Tibial nerve (tissue), 4 donors: ENCODE measurements at regions not wholly inside any gene's neighbourhood (a gene's known extent, or its start where the extent isn't known, plus 50 kb on each side); places are given as distances from the start of the nearest gene placed in this dataset.

Experiments
- DNase-seq, 2 donors: peaks; one replicate each; pipeline ENCODE4 v3.0.0-alpha.2; 2019; ENCODE audit warnings: low spot score in 2 of 2
- H3K27ac ChIP-seq, 4 donors: fragments of 200-600 bp; sonication (generic) in 3 of 4; one replicate each; pipeline ENCODE4 v1.5.1; 2017 to 2019; ENCODE audit warnings: mild to moderate bottlenecking in 1 of 4
- H3K27me3 ChIP-seq, 2 donors: fragments of 200-600 bp; sonication (generic) in 1 of 2; one replicate each; pipeline versions ENCODE4 v1.5.1 to v1.6.0; 2017 to 2019
- H3K36me3 ChIP-seq, 3 donors: fragments of 200-600 bp; sonication (generic); one replicate each; pipeline ENCODE4 v1.5.1; 2018 to 2019
- H3K4me1 ChIP-seq, 4 donors: fragments of 200-600 bp; sonication (generic) in 3 of 4; one replicate each; pipeline ENCODE4 v1.5.1; 2017 to 2019
- H3K4me3 ChIP-seq, 4 donors: fragments of 200-600 bp; sonication (generic) in 3 of 4; one replicate each; pipeline ENCODE4 v1.5.1; 2017 to 2019; ENCODE audit warnings: mild to moderate bottlenecking in 1 of 4, moderate library complexity in 1 of 4
- H3K9me3 ChIP-seq, 4 donors: fragments of 200-600 bp; sonication (generic) in 3 of 4; one replicate each; pipeline ENCODE4 v1.5.1; 2017 to 2019
- EP300 ChIP-seq, 2 donors: sonication (generic); formaldehyde crosslinking; IDR thresholded peaks; one replicate each; pipeline ENCODE4 v1.6.1; 2017; ENCODE audit warnings: antibody characterized with exemption in 2 of 2, mild to moderate bottlenecking in 1 of 2
- POLR2A ChIP-seq, 2 donors: fragments of 450-650 bp; IDR thresholded peaks; one replicate each; pipeline ENCODE4 v1.6.1; 2017; ENCODE audit warnings: antibody characterized with exemption in 2 of 2, mild to moderate bottlenecking in 2 of 2, moderate library complexity in 2 of 2
- WGBS, 2 donors: methylation state at CpG; one replicate each; pipeline ENCODE4 v1.1.5; 2018; 5-methylcytosine and 5-hydroxymethylcytosine counted together
- TF ChIP-seq, protein P1 (sequence below), 5 experiments: fragments of 200-600 bp in 3 of 5; fragments of 450-650 bp in 2 of 5; sonication (generic) in 3 of 5; IDR thresholded peaks; one replicate each; pipeline ENCODE4 v1.5.1; 2016 to 2019; ENCODE audit warnings: antibody characterized with exemption in 5 of 5, mild to moderate bottlenecking in 3 of 5, moderate library complexity in 2 of 5

- Histone ChIP-seq H3K27ac (no peak overlapping the region), H3K27me3 (no peaks in the 10 kb centered on the region), H3K4me3 (no peak overlapping the region), H3K4me1 (no peaks in the 10 kb centered on the region), H3K36me3 (no peaks in the 10 kb centered on the region), H3K9me3 (no peaks in the 10 kb centered on the region)
- no peak for TF ChIP-seq EP300 (IDR thresholded peaks at IDR 0.05)
- TF ChIP-seq POLR2A (IDR thresholded peaks at IDR 0.05), result no peak
- TF ChIP-seq, protein P1, sequence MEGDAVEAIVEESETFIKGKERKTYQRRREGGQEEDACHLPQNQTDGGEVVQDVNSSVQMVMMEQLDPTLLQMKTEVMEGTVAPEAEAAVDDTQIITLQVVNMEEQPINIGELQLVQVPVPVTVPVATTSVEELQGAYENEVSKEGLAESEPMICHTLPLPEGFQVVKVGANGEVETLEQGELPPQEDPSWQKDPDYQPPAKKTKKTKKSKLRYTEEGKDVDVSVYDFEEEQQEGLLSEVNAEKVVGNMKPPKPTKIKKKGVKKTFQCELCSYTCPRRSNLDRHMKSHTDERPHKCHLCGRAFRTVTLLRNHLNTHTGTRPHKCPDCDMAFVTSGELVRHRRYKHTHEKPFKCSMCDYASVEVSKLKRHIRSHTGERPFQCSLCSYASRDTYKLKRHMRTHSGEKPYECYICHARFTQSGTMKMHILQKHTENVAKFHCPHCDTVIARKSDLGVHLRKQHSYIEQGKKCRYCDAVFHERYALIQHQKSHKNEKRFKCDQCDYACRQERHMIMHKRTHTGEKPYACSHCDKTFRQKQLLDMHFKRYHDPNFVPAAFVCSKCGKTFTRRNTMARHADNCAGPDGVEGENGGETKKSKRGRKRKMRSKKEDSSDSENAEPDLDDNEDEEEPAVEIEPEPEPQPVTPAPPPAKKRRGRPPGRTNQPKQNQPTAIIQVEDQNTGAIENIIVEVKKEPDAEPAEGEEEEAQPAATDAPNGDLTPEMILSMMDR (IDR thresholded peaks at IDR 0.05), result no peak
- 70 to 85% methylated on average over 6 of the region's 6 CpGs for WGBS, 2 donors
- DNase-seq, result no peak
Observed at GRCh38 chr5:103646698-103647614, 84.4 kb upstream of the NUDT12 start.

DNA sequence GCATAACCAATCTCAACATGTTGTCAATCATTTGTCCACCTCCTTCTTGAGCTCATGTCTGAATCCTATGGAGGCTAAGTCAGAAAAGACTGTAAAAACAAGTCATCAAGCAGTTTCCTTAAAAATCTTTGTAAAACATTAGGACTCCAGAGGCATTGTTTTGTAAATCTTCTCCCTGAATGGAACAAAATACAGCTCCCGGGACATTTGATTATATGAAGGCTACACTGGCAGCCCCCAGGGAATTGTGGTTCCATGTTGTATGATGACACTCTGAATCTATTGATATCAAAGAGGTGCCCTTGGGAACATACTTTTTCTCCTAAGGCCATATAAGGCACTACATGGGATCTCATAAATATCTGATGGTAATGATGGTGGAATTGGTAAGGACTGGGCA lies 83.2 kb upstream of the NUDT12 start:
- TF ChIP-seq POLR2A (IDR thresholded peaks at IDR 0.05) (no peak), EP300 (IDR thresholded peaks at IDR 0.05) (no peak)
- TF ChIP-seq, protein P1 (IDR thresholded peaks at IDR 0.05), result no peak
- no peaks in the 10 kb centered on the region for H3K27me3 ChIP-seq
- DNase-seq, result no peak
- no peaks in the 10 kb centered on the region for H3K9me3 ChIP-seq
- no peak overlapping the region for H3K27ac ChIP-seq
- WGBS, 2 donors, result 85% methylated on average over 1 of the region's 1 CpG
- no peaks in the 10 kb centered on the region for H3K36me3 ChIP-seq
- H3K4me3 ChIP-seq, result no peak overlapping the region
- no peaks in the 10 kb centered on the region for H3K4me1 ChIP-seq

DNA sequence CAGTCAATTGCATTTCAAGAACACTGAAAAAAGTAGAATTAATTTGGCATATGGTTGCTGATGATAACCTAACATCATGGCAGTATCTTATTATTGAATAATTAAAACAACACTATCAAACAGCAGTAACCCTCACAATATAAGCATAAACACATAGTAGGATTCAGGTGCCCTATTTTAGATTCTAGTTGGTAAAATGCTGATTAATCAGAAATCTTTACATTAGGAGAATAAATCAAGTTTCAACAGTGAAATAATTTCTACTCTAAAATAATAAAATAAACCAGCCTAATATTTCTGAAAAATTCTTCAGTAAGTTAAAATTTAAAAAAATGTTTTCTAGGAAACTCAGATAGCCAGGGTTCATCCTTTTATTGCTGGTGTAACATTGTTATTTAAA lies 76.4 kb upstream of the NUDT12 start:
- TF ChIP-seq, protein P1 (IDR thresholded peaks at IDR 0.05), result no peak
- TF ChIP-seq EP300 (IDR thresholded peaks at IDR 0.05) (no peak), POLR2A (IDR thresholded peaks at IDR 0.05) (no peak)
- Histone ChIP-seq H3K4me1 (no peaks in the 10 kb centered on the region), H3K36me3 (no peaks in the 10 kb centered on the region), H3K4me3 (no peak overlapping the region), H3K27me3 (no peaks in the 10 kb centered on the region), H3K27ac (no peak overlapping the region), H3K9me3 (no peaks in the 10 kb centered on the region)
- no peak for DNase-seq

DNA sequence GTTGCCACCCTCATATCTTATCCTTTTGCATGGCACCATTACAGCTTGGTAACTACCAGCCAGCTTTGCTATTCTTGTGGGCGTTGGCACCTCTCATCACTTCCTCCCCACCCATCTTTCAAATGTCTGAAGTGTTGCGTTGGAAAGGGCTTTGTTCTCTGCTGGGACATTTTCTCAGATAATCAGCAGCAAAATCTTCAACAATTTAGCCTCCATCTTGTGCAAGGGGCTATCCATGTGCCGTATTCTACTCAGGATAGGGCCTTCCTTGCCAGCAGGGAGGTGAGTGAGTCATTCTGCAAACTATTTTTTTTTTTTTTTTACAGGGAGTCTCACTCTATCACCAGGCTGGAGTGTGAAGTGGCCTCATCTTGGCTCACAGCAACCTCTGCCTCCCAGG lies 62.1 kb upstream of the NUDT12 start:
- H3K27ac ChIP-seq, result no peak overlapping the region
- DNase-seq, result no peak
- H3K4me3 ChIP-seq, result no peak overlapping the region
- H3K4me1 ChIP-seq, result peaks cover 0 to 3% (median 0%) of the 10 kb centered on the region in 4 donors
- WGBS, 2 donors, result 69 to 80% methylated on average over 3 of the region's 3 CpGs
- H3K27me3 ChIP-seq, result no peaks in the 10 kb centered on the region
- H3K9me3 ChIP-seq, result no peaks in the 10 kb centered on the region
- TF ChIP-seq POLR2A (IDR thresholded peaks at IDR 0.05), result no peak
- no peak for TF ChIP-seq EP300 (IDR thresholded peaks at IDR 0.05)
- TF ChIP-seq, protein P1 (IDR thresholded peaks at IDR 0.05), result no peak
- no peaks in the 10 kb centered on the region for H3K36me3 ChIP-seq

GRCh38 chr5:103624035-103624480 lies 61.5 kb upstream of the NUDT12 start:
- Histone ChIP-seq H3K9me3 (no peaks in the 10 kb centered on the region), H3K4me3 (no peak overlapping the region)
- TF ChIP-seq POLR2A (IDR thresholded peaks at IDR 0.05), result no peak
- TF ChIP-seq, protein P1 (IDR thresholded peaks at IDR 0.05), result no peak
- no peak for TF ChIP-seq EP300 (IDR thresholded peaks at IDR 0.05)

More at GRCh38 chr5:103624035-103624480, 61.5 kb upstream of the NUDT12 start:
- Histone ChIP-seq H3K27ac (no peak overlapping the region), H3K27me3 (no peaks in the 10 kb centered on the region), H3K36me3 (no peaks in the 10 kb centered on the region), H3K4me1 (peaks cover 0 to 3% (median 0%) of the 10 kb centered on the region in 4 donors)
- 84 to 92% methylated on average over 2 of the region's 2 CpGs for WGBS, 2 donors
- no peak for DNase-seq
